ENCODE measurements at regions not wholly inside any gene's neighbourhood (a gene's known extent, or its start where the extent isn't known, plus 50 kb on each side); places are given as distances from the start of the nearest gene placed in this dataset.
"Not testable (repeated sequence)": the region's sequence is repeated elsewhere in the genome, so short reads cannot be mapped to it uniquely, and the experiment has no call there.

DNA sequence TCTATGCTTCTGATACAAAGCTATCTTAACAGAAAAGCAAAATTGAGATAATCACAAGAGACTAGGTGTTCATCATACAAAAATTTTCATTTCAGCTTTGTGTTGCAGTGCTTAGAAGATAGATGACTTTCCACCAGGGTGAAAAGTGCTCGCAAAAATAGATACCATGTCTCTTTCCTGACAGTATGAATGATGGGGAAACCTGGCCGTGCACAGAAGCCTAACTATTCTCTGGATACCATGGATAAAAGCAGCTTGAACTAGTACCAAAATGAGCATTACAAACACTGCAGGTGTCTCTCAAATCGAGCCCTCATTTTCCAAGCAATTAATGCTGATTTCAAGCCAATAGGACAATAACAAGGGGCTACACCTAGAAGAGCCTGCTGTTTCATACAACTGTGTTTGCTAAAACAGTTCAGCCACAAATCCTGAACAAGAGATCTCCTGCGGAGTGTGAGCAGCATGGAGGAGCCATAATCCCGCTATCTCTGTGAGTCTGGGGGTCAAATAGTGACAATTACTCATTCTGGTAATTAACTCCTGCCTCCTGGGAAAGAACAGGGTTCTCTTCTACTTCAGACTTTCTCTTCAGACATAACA is 507.6 kb downstream of the PID1 start:
- Mint-ChIP-seq H3K27ac (ENCODE audit: unreplicated experiment) (no peak overlapping the region), H3K9me3 (peaks cover 2% of the 10 kb centered on the region), H3K4me1 (no peaks in the 10 kb centered on the region), H3K4me3 (no peak overlapping the region), H3K36me3 (ENCODE audit: low read depth) (no peaks in the 10 kb centered on the region), H3K27me3 (ENCODE audit: low read depth) (peaks cover 2% of the 10 kb centered on the region)
- no peak for DNase-seq (ENCODE audit: low read depth, low spot score)
- TF ChIP-seq, protein P1, sequence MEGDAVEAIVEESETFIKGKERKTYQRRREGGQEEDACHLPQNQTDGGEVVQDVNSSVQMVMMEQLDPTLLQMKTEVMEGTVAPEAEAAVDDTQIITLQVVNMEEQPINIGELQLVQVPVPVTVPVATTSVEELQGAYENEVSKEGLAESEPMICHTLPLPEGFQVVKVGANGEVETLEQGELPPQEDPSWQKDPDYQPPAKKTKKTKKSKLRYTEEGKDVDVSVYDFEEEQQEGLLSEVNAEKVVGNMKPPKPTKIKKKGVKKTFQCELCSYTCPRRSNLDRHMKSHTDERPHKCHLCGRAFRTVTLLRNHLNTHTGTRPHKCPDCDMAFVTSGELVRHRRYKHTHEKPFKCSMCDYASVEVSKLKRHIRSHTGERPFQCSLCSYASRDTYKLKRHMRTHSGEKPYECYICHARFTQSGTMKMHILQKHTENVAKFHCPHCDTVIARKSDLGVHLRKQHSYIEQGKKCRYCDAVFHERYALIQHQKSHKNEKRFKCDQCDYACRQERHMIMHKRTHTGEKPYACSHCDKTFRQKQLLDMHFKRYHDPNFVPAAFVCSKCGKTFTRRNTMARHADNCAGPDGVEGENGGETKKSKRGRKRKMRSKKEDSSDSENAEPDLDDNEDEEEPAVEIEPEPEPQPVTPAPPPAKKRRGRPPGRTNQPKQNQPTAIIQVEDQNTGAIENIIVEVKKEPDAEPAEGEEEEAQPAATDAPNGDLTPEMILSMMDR (conservative IDR thresholded peaks at IDR 0.05): no peak

DNA sequence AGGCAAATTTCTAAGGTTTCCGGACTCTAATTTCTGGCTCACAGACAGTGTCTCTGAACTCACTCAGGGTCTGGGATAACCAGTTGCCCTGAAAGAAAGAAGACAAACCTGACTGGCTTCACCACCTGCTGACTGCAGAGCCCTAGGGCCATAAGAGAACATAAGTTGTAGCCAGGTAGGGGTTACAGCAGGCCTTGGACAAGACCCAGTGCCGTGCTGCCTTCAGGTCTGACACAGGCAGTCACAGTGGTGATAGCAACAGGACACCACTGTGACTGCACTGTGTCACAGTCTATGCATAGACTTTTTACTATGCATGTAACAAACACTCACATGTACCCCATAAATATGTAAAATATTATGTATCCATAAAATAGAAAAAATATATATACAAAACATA is 508.5 kb downstream of the PID1 start:
- no peak for DNase-seq (ENCODE audit: low read depth, low spot score)
- no peaks in the 10 kb centered on the region for H3K4me1 Mint-ChIP-seq
- peaks cover 2% of the 10 kb centered on the region for H3K27me3 Mint-ChIP-seq (ENCODE audit: low read depth)
- H3K9me3 Mint-ChIP-seq: peaks cover 2% of the 10 kb centered on the region
- H3K4me3 Mint-ChIP-seq: no peak overlapping the region
- H3K36me3 Mint-ChIP-seq (ENCODE audit: low read depth): no peaks in the 10 kb centered on the region
- H3K27ac Mint-ChIP-seq (ENCODE audit: unreplicated experiment): no peak overlapping the region
- TF ChIP-seq, protein P1 (conservative IDR thresholded peaks at IDR 0.05): no peak

DNA sequence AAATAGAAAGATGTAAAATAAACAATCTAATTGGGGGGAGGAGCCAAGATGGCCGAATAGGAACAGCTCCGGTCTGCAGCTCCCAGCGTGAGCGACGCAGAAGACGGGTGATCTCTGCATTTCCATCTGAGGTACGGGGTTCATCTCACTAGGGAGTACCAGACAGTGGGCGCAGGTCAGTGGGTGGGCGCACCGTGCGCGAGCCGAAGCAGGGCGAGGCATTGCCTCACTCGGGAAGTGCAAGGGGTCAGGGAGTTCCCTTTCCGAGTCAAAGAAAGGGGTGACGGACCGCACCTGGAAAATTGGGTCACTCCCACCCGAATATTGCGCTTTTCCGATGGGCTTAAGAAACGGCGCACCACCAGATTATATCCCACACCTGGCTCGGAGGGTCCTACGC is 515.4 kb downstream of the PID1 start:
- H3K4me3 Mint-ChIP-seq; H3K9me3 Mint-ChIP-seq; H3K27me3 Mint-ChIP-seq (ENCODE audit: low read depth); H3K4me1 Mint-ChIP-seq; H3K36me3 Mint-ChIP-seq (ENCODE audit: low read depth); DNase-seq (ENCODE audit: low read depth, low spot score); H3K27ac Mint-ChIP-seq (ENCODE audit: unreplicated experiment): not testable (repeated sequence)

DNA sequence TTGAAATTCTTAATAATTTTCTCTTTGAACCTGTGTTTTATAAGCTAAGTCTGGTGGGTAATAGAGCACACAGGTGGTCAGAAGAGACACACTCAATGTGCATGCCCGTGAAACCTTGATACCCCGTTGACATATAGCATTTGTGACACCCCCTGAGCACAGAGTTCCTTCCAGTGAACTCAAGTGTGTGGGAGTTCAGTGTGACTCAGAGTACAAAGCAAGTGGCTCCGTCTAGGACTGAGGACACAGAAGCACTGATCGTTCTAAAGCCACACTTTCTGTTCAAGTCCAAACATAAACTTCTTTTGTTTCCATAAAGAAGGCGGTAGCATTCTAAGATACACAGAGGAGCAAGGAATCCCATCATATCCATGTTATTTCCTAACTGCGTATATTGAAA is 523.6 kb downstream of the PID1 start:
- TF ChIP-seq, protein P1 (conservative IDR thresholded peaks at IDR 0.05): no peak
- Mint-ChIP-seq H3K4me1 (peaks cover 4% of the 10 kb centered on the region), H3K27ac (ENCODE audit: unreplicated experiment) (no peak overlapping the region), H3K4me3 (no peak overlapping the region), H3K27me3 (ENCODE audit: low read depth) (no peaks in the 10 kb centered on the region), H3K9me3 (no peaks in the 10 kb centered on the region), H3K36me3 (ENCODE audit: low read depth) (no peaks in the 10 kb centered on the region)
- DNase-seq (ENCODE audit: low read depth, low spot score): no peak

DNA sequence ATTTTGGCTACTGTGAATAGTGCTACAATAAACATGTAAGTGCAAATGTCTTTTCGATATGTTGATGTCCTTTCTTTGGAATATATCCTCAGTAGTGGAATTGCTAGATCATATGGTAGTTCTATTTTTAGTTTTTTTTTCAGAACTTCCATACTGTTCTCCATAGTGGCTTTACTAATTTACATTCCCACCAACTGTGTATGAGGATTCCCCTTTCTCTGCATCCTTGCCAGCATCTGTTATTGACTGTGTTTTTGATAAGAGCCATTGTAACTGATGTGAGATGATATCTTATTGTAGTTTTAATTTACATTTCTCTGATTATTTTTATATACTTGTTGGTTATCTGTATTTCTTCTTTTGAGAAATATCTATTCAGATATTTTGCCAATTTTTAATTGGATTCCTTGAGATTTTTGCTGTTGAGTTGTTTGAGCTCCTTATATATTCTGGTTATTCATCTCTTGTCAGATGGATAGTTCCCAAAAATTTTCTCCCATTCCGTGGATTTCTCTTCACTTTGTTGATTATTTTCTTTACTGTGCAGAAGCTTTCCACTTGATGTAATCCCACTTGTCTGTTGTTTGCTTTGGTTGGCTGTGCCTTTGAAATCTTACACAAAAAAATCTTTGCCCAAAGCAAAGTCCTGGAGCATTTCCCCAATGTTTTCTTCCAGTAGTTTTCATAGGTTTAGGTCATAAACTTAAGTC is 532.3 kb downstream of the PID1 start:
- Mint-ChIP-seq H3K9me3 (peaks cover 5% of the 10 kb centered on the region), H3K4me3 (no peak overlapping the region), H3K36me3 (ENCODE audit: low read depth) (no peaks in the 10 kb centered on the region), H3K27ac (ENCODE audit: unreplicated experiment) (no peak overlapping the region), H3K4me1 (no peaks in the 10 kb centered on the region), H3K27me3 (ENCODE audit: low read depth) (peaks cover 2% of the 10 kb centered on the region)
- DNase-seq (ENCODE audit: low read depth, low spot score): no peak
- TF ChIP-seq, protein P1 (conservative IDR thresholded peaks at IDR 0.05): no peak

DNA sequence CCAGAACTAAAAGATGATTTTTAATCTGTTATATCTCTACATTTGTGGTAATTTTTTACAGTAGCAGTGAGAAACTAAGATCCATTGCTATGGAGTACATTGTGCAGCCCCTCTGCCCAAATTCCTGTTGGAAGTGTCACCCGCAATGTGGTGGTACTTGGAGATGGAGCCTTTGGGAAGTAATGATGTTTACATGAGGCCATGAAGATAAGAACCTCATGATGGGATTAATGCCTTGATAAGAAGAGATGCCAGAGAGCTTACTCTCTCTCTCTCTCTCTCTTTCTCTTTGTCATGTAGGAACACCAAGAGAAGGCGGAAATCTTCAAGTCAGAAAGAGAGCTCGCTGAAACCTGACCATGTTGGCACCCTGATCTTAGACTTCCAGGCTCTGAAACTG is 535.4 kb downstream of the PID1 start:
- Mint-ChIP-seq H3K4me3 (no peak overlapping the region), H3K27me3 (ENCODE audit: low read depth) (peaks cover 2% of the 10 kb centered on the region), H3K27ac (ENCODE audit: unreplicated experiment) (no peak overlapping the region), H3K4me1 (no peaks in the 10 kb centered on the region), H3K36me3 (ENCODE audit: low read depth) (no peaks in the 10 kb centered on the region), H3K9me3 (peaks cover 2% of the 10 kb centered on the region)
- no peak for DNase-seq (ENCODE audit: low read depth, low spot score)
- TF ChIP-seq, protein P1 (conservative IDR thresholded peaks at IDR 0.05): no peak

All from neural crest cell (in vitro differentiated cells).